Astrocyte of the spinal cord (primary cell): ENCODE measurements at regions not wholly inside any gene's neighbourhood (a gene's known extent, or its start where the extent isn't known, plus 50 kb on each side); places are given as distances from the start of the nearest gene placed in this dataset.

Source experiments
- DNase-seq: peaks from one replicate; pipeline ENCODE4 v3.0.0; 2011; ENCODE audit warnings: low read depth, low spot score
- H3K4me3 ChIP-seq: 2 replicates; pipeline ENCODE4 v1.5.1; 2011; ENCODE audit warnings: low read depth, mild to moderate bottlenecking, low read length, moderate library complexity
- in situ Hi-C: cut with HindIII; loops from 2 replicates; pipeline ENCODE4 v1.10.0; 2017; ENCODE audit warnings: low sequenced_read_pairs
- TF ChIP-seq, protein P1 (sequence below): IDR thresholded peaks from 2 replicates; pipeline ENCODE4 v1.5.1; 2012; ENCODE audit warnings: low read depth, mild to moderate bottlenecking, low read length, inconsistent platforms

DNA sequence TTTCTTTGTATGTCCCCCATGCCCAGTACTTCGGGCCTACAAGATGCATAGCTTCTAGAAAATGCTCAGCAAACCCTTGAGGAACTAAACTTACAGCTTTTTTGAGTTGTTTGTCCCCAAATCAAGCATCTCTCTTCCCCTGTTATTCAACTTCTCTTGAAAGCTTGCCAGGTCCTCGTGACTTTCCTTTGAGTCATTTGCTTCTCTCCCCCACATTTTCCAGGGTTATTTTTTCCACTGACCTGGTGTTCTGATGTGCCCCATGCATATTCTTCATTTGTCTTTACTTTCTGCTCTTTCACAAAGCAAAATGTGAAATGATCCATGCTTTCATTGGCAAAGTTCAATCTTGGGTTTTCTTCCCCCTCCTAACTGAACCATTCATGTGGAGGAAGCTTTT is 204.8 kb downstream of the TFAP2A start:
- in situ Hi-C loops = no loop called here
- no peak for DNase-seq
- TF ChIP-seq, protein P1, sequence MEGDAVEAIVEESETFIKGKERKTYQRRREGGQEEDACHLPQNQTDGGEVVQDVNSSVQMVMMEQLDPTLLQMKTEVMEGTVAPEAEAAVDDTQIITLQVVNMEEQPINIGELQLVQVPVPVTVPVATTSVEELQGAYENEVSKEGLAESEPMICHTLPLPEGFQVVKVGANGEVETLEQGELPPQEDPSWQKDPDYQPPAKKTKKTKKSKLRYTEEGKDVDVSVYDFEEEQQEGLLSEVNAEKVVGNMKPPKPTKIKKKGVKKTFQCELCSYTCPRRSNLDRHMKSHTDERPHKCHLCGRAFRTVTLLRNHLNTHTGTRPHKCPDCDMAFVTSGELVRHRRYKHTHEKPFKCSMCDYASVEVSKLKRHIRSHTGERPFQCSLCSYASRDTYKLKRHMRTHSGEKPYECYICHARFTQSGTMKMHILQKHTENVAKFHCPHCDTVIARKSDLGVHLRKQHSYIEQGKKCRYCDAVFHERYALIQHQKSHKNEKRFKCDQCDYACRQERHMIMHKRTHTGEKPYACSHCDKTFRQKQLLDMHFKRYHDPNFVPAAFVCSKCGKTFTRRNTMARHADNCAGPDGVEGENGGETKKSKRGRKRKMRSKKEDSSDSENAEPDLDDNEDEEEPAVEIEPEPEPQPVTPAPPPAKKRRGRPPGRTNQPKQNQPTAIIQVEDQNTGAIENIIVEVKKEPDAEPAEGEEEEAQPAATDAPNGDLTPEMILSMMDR = no peak
- no peak overlapping the region for H3K4me3 ChIP-seq

DNA sequence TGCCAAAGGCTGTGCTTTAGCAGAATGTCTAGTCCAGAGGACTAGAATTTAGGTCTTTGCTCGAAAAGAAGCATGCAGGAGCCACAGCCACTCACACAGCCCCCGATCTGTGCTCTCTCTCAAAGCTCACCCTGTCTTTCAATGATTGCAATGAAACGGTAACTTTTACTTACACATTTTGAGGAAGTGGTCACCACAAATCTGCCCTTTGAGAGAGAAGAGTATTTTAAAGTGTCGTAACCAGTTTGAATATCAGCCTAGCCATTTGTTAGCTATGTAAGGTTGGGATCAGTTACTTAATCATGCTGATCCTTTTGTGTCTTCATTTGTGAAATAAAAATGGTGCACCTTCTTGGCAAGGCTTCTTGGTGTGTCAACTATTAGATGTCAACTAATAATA is 209.0 kb downstream of the TFAP2A start:
- TF ChIP-seq, protein P1 = no peak
- in situ Hi-C loops = no loop called here

DNA sequence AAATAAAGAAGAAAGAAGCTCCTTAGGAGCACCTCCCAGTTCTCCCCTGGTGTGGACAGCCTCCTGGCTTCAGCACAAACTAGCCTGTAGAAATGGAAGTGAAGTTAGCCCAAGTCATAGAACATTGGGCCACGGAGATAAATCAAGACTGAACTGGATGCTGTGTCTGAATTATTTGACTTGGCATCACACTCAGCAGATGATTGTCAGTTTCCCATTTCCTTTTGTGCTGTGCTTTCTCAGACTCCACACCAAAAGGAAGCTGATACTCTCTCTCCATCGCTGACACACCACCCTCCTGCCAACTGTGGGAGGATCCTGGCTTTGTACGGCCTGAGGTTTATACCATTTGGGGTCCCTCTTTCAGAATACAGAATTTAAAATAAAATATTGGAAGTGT is 209.8 kb downstream of the TFAP2A start:
- H3K4me3 ChIP-seq = no peak overlapping the region
- DNase-seq = no peak
- TF ChIP-seq, protein P1 = no peak
- in situ Hi-C loops = no loop called here

More for the DNA sequence above, 209.0 kb downstream of the TFAP2A start:
- H3K4me3 ChIP-seq = no peak overlapping the region
- DNase-seq = no peak

DNA sequence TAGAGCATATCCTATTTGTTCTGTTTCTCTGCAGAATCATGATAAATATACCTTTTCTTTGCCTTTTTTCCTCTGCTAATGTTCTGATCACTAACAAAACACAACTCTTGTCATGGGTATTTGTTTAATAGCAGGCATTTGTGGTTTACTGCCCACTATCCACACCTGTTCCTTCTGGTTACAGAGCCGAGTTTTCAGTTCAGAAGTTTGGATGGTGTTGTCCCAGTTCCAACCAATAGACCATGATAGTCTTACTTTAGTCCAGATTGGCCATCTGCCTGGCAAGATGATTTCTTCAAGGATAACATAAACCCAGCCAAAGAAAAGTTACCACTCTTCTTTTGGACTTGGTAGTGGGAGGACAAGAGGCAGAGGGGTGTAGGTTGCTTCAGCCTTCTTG is 211.2 kb downstream of the TFAP2A start:
- DNase-seq = no peak
- no peak overlapping the region for H3K4me3 ChIP-seq
- TF ChIP-seq, protein P1 = no peak
- in situ Hi-C loops = no loop called here

DNA sequence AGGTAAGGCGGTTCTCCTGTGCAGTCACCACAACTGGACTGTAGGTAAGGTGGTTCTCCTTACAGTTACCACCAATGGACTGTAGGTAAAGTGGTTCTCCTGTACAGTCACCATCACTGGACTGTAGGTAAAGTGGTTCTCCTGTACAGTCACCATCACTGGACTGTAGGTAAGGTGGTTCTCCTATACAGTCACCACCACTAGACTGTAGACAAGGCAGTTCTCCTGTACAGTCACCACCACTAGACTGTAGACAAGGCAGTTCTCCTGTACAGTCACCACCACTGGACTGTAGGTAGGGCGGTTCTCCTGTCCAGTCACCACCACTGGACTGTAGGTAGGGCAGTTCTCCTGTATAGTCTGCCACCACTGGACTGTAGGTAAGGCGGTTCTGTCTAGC is 212.3 kb downstream of the TFAP2A start:
- TF ChIP-seq, protein P1 = no peak
- in situ Hi-C loops = no loop called here

DNA sequence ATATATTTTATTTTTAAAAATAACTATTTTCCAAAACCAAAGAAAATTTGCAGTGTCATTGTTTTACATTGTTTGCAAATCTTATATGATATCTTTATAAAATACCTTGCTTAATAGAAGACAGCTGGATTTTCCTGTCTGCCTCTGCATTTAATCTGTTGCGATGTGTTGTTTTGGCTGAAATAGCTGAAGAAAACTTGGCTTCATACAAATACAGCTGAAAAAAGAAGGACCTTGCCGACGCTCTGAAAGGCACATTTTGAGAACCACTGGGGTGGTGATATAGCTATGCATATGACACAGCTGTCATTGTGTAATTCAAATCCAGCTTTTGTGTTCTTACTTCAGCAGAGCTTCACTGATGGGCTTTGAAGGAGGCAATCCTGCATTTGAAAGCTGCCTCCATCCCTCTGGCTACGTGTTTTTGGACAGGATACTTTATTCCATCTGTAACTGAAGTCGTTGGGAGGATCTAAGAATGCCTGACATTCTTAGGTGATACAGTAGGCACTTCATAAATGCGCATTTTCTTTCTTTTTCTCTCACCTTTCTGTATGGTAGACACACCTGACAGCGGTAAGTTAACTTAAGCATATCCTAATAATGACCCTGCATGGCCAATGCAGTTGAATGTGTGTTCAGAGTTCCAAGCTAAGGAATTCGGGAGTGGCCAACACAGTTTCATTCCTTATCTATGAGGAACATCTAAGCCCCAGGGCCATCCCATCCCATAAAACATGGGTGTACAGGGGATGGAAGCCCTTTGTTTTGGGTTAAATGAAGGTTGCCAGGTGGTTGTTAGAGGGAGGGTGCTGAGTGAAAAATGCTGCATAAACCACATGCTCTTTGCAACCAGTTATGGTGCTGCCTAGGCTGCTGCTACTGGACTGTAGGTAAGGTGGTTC is 213.0 kb downstream of the TFAP2A start:
- in situ Hi-C loops = no loop called here
- DNase-seq = no peak
- TF ChIP-seq, protein P1 = no peak

More for the DNA sequence above, 212.3 kb downstream of the TFAP2A start:
- no peak for DNase-seq
- no peak overlapping the region for H3K4me3 ChIP-seq

More for the DNA sequence above, 213.0 kb downstream of the TFAP2A start:
- H3K4me3 ChIP-seq = no peak overlapping the region
